RWPE2 (cell line): ENCODE measurements at regions not wholly inside any gene's neighbourhood (a gene's known extent, or its start where the extent isn't known, plus 50 kb on each side); places are given as distances from the start of the nearest gene placed in this dataset.

ENCODE experiments used
- ATAC-seq: fragments of 200-7000 bp; cut with Tn5 transposase; 3 replicates; pipeline ENCODE4 v1.9.1; 2021; ENCODE audit warnings: low read depth
- DNase-seq: peaks from one replicate; pipeline ENCODE4 v3.0.0-alpha.2; 2020; ENCODE audit warnings: low spot score
- H3K27ac ChIP-seq: fragments of 450-650 bp; 2 replicates; pipeline ENCODE4 v1.5.1; 2017; ENCODE audit warnings: mild to moderate bottlenecking; ENCODE audit not compliant: poor library complexity, severe bottlenecking
- H3K27me3 ChIP-seq: fragments of 250-450 bp; sonication (Bioruptor Pico); 2 replicates; pipeline ENCODE4 v1.5.1; 2021; ENCODE audit warnings: mild to moderate bottlenecking, moderate library complexity; ENCODE audit not compliant: insufficient read depth, poor library complexity, severe bottlenecking
- H3K36me3 ChIP-seq: fragments of 250-450 bp; sonication (Bioruptor Pico); 2 replicates; pipeline ENCODE4 v1.5.1; 2020; ENCODE audit warnings: low read depth, mild to moderate bottlenecking, moderate library complexity
- H3K4me1 ChIP-seq: fragments of 250-450 bp; sonication (Bioruptor Pico); 2 replicates; pipeline ENCODE4 v1.5.1; 2021; ENCODE audit warnings: mild to moderate bottlenecking, moderate library complexity; ENCODE audit not compliant: insufficient read depth, poor library complexity, severe bottlenecking
- H3K4me3 ChIP-seq: fragments of 250-450 bp; sonication (Bioruptor Pico); 2 replicates; pipeline ENCODE4 v1.5.1; 2021; ENCODE audit warnings: mild to moderate bottlenecking, moderate library complexity; ENCODE audit not compliant: severe bottlenecking
- H3K9me3 ChIP-seq: fragments of 250-450 bp; sonication (Bioruptor Pico); 2 replicates; pipeline ENCODE4 v1.5.1; 2021; ENCODE audit warnings: mild to moderate bottlenecking, moderate library complexity; ENCODE audit not compliant: severe bottlenecking
- CTCF ChIP-seq: fragments of 450-650 bp; IDR thresholded peaks from one replicate; pipeline ENCODE4 v1.5.1; 2017; ENCODE audit warnings: mild to moderate bottlenecking, moderate library complexity; ENCODE audit not compliant: poor library complexity, severe bottlenecking

GRCh38 chr18:32621034-32621433 lies 150.4 kb upstream of the GAREM1 start:
- H3K27ac ChIP-seq: no peak overlapping the region
- H3K9me3 ChIP-seq: no peaks in the 10 kb centered on the region
- H3K36me3 ChIP-seq: no peaks in the 10 kb centered on the region
- H3K27me3 ChIP-seq: no peaks in the 10 kb centered on the region
- no peak for TF ChIP-seq CTCF
- H3K4me3 ChIP-seq: no peak overlapping the region
- DNase-seq (no peak), ATAC-seq (no peak)
- no peaks in the 10 kb centered on the region for H3K4me1 ChIP-seq

GRCh38 chr18:32618546-32618945 lies 147.9 kb upstream of the GAREM1 start:
- H3K36me3 ChIP-seq: no peaks in the 10 kb centered on the region
- no peaks in the 10 kb centered on the region for H3K9me3 ChIP-seq
- no peak for TF ChIP-seq CTCF
- H3K27me3 ChIP-seq: no peaks in the 10 kb centered on the region
- DNase-seq: no peak
- H3K4me3 ChIP-seq: no peak overlapping the region
- ATAC-seq: no peak
- H3K27ac ChIP-seq: no peak overlapping the region
- H3K4me1 ChIP-seq: no peaks in the 10 kb centered on the region

- Histone ChIP-seq H3K27me3 (no peaks in the 10 kb centered on the region), H3K9me3 (no peaks in the 10 kb centered on the region), H3K4me3 (no peak overlapping the region), H3K36me3 (no peaks in the 10 kb centered on the region), H3K27ac (no peak overlapping the region), H3K4me1 (no peaks in the 10 kb centered on the region)
- DNase-seq (no peak), ATAC-seq (no peak)
- TF ChIP-seq CTCF: no peak
Observed at GRCh38 chr18:32613821-32614220, 143.1 kb upstream of the GAREM1 start.

- no peak for DNase-seq
- Histone ChIP-seq H3K27me3 (no peaks in the 10 kb centered on the region), H3K4me3 (no peak overlapping the region), H3K4me1 (no peaks in the 10 kb centered on the region), H3K36me3 (no peaks in the 10 kb centered on the region), H3K27ac (no peak overlapping the region), H3K9me3 (no peaks in the 10 kb centered on the region)
- ATAC-seq: 0 out of 3 replicates have a peak, but pooled peaks have one; percentile 45
- TF ChIP-seq CTCF: no peak
Observed at GRCh38 chr18:32612651-32613050, 142.0 kb upstream of the GAREM1 start.

- ATAC-seq (no peak), DNase-seq (no peak)
- no peaks in the 10 kb centered on the region for H3K27me3 ChIP-seq
- no peak for TF ChIP-seq CTCF
- no peaks in the 10 kb centered on the region for H3K36me3 ChIP-seq
- H3K27ac ChIP-seq: no peak overlapping the region
- no peak overlapping the region for H3K4me3 ChIP-seq
- no peaks in the 10 kb centered on the region for H3K4me1 ChIP-seq
- H3K9me3 ChIP-seq: no peaks in the 10 kb centered on the region
Observed at GRCh38 chr18:32610176-32610575, 139.5 kb upstream of the GAREM1 start.
